GM18907 (cell line): ENCODE measurements at regions not wholly inside any gene's neighbourhood (a gene's known extent, or its start where the extent isn't known, plus 50 kb on each side); places are given as distances from the start of the nearest gene placed in this dataset.
"Not testable (repeated sequence)": the region's sequence is repeated elsewhere in the genome, so short reads cannot be mapped to it uniquely, and the experiment has no call there.

Source experiments
- ATAC-seq: cut with Tn5 transposase; IDR thresholded peaks from one replicate; pipeline ENCODE4 v1.9.1; 2021; ENCODE audit warnings: mild to moderate bottlenecking, moderate library complexity; ENCODE audit not compliant: unreplicated experiment

DNA sequence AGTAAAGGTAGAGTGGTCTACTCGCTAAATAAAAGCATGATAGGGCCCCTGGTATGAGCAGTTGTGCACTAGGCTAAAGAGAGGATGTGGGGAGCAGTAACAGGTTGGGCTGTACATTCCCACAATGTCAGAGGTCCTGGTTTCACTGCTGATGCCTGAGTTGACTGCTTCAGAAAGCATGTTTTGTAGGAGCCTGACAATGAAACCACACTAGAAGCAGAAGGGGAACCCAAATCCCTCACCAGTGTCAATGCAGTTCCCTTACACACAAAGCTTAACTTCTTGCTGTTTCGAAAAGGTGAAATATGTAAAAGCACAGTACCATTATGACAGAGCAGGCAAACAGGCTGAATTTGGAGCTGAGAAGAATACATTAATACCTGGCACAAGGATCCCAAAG is 291.7 kb upstream of the KYNU start:
- peak; percentile 91 for ATAC-seq

DNA sequence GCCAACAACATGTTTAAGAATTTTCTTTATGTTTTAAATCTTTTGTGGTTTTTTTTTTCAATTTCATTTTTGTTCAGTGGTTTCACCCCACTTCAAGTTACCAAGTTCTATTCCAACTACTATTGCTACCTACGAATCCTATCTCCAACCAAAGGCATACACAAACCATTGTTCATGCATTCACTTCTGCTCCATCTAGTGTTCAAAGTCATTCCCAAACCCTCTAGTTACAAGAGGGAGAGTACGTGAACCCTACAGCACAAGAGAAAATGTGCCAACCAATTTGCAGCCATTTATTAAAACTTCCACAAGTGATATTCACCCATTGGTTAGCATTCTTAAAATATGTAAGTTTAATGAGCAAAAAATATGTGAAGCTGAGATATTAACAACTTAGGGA is 295.1 kb upstream of the KYNU start:
- ATAC-seq: no peak

DNA sequence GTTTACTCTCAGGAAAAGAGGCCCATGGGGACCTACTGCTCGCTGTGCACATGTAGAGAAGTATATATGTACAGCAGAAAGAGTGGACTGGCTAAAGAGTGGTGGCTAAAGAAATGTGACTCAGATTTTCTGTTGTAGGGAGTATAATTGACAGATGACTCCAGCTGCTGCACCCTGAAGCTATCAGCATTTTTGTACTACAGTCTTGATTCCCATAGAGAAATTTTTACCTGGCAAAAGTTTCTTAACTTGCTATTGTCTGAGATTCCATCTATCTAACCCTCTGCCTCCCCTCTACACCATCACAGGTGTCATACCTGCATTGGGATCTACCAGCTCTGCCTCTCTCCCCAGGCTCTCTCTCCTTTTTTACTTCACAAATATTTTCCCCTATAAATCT is 296.0 kb upstream of the KYNU start:
- no peak for ATAC-seq

DNA sequence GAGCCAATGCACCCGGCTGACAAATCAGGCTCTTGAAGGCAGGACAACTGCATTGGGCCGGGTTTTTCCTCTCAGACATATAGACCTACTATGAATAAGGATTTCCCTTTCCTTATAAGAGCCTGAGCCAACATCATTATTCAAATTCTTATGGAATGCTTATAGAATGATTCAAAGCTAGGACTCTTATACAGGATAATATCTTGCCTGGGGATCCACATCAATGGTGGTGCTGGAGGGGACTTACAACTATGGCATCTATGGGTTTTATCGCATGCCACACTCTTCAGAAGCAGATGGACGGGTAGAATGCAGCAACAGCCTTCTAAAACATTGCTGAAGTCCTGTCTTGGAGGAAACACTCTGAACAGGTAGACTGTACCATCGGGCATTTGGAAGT is 296.8 kb upstream of the KYNU start:
- ATAC-seq: no peak

DNA sequence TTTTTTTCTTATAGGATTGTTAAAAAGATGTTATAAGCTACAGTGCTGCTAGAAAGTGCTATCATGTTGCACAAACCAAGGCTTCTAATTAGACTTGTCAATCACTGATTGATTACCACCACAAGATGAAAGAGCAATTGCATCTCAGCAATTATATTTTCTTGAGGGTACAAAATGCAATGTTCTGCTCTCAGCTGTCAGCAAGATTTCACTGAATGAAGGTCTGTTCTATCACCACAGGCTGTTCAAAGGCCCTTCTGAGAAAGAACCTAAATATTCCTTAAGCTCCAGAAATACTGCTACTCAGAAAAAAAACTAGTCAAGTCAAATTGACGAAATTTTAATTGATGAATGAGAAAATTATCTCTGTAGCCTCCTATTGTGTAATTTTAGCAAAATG is 301.9 kb upstream of the KYNU start:
- no peak for ATAC-seq

DNA sequence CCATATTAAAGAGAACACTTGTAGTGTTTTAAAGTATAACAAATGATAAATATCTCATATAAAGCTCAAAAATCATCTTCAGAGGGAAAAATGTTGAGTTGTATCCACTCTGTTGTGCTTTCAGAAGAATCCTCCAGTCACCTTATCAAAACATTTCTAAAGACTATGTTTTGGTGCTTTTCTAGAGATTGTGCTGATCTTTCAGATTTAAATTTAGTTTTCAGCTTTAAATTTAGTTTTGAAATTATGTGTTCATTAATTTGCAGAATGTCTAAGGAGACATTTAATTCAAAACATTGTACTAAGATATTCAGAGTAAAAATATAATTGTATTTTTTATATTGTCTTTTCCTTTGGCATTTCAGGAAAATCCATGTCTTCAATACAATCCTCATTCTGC is 303.1 kb upstream of the KYNU start:
- ATAC-seq: no peak

DNA sequence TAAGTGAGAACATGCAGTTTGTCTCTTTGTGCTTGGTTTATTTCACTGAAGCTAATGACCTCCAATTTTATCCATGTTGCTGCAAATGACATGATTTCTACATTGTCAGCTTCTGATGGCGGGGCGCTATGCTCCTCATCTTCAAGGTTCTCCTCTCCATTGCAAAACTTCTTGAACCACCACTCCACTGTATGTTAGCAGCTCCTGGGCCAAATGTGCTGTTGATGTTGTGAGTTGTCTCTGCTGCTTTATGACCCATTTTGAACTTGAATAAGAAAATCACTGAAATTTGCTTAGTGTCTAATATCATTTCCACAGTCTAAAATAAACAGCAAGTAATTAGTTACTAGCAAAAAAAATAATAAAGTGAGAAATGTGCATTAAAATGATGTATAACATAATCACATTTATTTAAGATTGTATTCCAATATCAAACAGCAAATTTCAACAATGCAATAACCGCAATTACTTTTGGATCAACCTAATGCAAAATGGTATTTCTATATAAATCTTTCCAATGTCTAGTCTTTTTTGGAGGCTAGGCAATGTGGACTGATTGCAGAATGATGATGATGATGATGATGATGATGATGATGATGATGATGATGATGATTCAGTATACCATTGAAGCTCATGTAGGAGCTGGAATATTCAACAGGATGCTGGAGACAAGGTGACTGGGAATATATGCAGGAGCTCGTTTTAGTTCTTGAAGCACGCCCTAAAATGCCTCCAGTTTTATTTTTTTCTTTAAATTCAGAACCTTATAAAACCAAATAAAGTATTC is 304.9 kb upstream of the KYNU start:
- ATAC-seq: no peak

DNA sequence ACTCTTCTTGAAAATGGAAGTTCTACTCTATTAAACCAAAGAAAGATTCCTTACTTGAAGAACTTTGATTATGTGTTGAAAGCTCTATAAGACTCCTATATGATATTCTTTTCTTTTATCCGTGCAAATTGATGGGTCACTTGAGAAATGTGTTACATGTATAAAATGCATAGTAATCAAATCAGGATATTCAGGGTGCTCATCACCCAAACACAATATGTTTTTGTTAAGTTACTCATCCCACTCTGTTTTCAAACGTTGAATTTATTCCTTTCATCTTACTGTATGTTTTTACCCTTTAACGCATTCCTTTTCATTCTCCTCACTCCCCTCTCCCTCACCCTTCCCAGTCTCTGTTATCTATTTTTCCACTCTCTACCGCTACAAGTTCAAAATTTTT is 305.5 kb upstream of the KYNU start:
- ATAC-seq: no peak

DNA sequence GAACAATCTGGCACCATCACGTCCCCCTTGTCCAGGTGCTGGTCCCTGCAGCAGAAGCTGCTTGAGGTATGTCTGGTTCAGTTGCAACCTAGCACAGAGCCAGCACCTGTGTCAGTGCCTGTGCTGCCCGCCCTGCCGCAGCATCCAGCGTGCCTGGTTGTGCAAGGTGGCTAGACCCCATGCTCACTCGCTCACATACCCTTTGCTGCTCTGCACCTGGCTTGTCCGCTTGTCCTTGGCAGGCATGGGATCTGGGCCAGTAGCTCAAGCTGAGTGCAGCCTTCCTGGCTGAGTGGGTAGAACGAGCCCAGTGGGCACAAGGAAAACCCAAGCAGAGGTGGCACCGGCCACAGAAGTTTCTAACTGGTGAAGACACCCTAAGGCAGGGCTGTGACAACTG is 314.6 kb upstream of the KYNU start:
- no peak for ATAC-seq

DNA sequence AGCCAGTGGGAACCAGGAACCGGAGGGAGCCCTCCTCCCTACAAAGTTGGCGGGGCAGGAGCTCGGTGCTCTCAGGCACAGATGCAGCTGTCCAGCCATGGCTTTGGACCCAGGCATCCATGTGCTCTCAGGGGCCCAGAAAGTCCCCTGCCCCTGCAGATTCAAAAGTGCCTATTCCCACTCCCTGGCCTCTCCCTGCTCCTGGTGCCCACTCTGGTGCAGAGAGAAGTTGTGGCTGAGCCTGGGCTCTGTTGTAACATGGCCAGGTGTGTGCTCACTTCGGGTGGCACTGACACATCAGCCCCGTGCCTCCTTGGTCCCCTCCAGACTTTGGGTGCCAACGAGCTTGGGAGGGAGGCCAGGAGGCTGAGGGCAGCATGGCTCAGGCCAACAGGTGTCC is 315.8 kb upstream of the KYNU start:
- ATAC-seq: no peak

DNA sequence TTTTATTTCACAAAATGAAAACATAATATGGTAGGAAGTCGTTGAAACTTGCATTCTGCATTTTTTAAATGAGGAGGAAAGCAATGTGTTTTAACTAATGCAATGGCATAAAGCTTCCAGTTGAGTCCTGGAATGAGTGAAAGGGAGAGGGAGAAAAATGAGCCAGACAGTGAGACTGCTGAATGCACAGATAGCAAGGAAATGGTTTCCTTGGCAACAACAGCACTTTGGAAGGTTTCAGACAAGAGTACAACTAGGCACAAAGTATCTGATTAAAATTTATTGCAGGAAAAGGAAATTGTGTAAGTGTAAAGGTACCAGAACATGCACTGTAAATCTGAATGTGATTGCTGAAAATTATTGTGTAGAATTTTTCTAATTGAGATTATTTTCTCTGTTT is 320.1 kb upstream of the KYNU start:
- no peak for ATAC-seq

DNA sequence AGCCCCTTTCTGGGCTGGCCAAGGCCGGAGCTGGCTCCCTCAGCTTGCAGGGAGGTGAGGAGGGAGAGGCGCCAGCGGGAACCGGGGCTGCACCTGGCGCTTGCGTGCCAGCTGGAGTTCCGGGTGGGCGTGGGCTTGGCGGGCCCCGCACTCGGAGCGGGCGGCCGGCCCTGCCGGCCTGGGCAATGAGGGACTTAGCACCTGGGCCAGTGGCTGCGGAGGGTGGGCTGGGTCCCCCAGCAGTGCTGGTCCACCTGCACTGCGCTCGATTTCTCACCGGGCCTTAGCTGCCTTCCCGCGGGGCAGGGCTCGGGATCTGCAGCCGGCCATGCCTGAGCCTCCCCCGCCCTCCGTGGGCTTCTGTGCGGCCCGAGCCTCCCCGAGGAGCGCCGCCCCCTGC is 331.5 kb upstream of the KYNU start:
- not testable (repeated sequence) for ATAC-seq

DNA sequence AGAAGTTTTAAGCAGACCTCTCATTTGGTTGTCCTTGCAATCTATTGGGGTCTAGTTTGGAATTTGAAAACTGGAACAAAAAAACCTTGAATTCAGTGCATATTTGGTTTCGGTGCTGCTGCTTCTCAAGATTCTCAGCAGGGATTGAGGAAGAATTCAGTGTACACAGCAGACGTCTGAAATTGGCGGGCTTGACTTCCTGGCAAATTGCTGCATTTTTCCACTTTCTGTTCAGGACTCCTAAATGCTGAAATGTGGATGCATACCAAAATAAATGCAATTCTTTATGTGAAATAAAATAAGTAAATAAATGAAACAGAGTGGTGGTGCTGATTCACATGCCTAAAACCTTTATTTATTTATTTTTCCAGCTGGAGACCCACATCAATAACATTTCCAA is 332.4 kb upstream of the KYNU start:
- ATAC-seq: no peak

DNA sequence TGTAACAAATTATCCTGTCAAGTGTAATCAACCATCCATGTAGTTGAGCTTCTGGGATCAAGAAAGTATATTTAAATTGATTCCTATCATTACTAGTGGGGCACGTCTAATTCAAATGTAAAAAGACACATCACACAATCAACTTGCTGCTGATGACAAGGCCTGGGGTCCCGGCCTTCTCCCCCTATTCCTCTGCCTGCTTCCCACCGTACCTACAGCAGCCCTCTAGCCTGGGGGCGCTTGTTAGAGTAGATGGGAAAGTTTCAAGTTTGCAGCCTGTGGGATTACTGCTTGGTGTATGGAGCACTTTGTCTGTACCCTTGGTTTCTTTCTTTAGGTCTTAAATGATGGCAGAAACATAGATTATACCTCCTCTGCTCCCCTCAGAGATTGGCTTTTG is 333.3 kb upstream of the KYNU start:
- ATAC-seq: no peak

DNA sequence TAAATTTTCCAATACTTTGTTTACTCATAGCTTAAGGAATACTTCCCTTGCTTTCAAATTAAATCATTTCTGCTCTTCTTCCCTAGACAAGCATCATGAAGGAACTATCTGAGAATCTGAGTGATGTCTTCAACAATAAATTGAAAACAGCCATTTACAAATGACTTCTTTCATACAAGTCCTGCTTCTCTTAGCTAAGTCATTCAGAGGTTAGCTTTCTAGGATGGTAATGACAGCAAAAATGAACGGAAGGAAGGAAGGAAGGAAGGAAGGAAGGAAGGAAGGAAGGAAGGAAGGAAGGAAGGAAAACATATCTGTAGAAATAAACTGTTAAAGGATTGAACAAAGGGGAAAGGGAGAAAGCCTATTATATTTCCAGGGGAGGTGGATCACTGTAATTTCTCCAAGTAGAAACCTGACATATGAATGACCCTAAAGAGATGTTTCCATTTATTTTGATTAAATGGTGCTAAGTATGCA is 335.0 kb upstream of the KYNU start:
- no peak for ATAC-seq

DNA sequence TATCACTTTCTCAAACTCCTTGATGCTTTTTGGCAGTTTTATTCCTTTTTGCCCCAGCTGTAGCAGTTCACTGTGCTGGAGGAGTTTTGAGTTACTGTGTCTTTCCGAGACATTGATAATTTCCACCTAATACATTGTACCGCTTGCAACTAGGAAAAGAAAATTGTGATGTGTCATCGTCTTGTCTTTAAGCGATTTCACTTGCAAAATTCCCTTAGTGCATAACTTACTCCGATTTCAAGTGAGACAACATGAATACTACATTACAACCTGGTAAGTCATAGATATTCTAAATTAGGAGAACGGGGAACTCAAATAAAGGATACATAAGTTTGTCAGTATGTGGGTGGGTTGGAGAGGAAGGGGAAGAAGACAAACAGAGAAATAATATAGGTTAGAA is 340.5 kb upstream of the KYNU start:
- ATAC-seq: no peak

DNA sequence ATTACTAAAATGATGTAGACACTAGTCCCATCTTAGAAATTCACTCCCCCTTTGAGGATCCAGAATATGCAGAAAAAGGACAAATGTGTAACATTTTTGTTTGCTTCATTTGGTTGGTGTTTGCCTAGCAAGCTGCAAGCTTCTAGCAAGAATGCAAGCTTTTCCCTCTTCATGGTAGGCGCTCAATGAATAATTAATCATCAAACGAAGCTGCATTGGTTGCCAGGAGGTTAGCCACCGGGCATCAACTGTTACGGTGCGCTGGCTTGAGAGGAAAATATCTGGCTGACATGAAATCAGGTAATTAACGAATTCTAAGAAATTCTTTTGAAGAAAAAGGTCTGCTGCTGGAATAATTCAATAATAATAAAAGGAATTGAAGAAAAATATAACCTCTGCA is 341.0 kb upstream of the KYNU start:
- ATAC-seq: no peak

DNA sequence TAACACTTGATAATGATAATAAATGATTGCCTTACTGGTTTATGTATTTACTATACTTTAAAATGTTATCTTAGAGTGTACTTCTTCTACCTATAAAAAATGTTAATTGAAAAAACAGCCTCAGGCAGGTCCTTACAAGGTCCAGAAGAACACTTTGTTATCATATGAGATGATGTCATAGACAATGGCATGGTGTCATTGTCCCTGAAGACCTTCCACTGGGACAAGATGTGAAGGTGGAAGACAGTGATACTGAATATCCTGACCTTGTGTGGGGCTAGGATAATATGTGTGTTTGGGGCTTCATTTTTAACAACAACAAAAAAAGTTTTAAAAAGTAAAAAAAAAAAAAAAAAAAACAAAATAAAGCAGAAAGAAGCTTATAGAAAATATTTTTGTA is 342.2 kb upstream of the KYNU start:
- no peak for ATAC-seq

DNA sequence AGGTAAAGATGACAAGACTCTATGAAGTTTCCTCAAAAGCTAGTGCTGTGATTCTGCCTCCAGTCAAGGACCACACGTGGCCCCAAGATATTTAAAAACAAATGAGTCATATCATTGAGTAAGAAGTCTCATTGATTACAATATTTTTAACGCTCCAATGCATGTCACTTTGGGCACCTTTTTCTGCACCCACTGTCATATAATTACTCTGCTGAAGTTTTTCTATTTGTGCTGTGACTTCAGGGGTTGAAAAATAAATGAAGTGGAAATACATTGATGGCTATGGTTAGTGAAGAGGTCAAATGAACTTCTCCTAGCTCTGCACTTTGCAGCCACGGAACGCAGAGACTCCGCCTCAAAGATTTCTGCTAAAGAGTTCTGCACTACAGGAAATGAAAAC is 344.3 kb upstream of the KYNU start:
- no peak for ATAC-seq

DNA sequence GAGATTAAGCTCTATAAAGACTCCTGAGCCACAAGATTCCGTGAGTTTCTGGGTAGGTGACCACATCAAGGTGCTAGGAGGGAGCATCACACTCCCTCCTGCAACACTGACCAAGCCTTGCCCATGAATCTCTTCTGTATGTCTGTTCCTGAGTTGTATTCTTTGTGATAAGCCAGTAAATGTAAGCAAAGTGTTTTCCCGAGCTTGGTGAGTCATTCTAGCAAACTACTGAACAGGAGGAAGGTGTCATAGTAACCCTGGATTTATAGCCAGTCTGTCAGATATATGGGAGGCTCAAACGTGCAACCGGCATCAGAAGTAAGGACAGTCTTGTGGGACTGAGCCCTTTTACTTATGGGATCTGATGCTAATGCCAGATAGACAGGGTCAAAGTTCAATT is 346.1 kb upstream of the KYNU start:
- no peak for ATAC-seq

DNA sequence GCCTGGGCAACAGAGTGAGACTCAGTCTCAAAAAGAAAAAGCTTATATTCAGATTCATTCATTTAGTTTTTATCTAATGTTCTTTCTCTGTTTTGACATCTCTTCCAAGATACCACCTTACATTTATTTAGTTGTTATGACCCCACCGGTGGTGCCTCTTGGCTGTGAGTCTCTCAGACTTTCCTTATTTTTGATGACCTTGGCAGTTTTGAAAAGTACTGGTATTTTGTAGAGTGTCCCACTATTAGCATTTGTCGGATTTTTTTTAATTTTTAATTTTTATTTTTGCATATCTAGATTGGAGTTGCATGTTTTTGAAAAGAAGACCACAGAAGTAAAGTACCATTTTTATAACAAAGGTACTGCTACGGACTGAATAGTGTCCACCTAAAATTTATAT is 351.7 kb upstream of the KYNU start:
- ATAC-seq: no peak

DNA sequence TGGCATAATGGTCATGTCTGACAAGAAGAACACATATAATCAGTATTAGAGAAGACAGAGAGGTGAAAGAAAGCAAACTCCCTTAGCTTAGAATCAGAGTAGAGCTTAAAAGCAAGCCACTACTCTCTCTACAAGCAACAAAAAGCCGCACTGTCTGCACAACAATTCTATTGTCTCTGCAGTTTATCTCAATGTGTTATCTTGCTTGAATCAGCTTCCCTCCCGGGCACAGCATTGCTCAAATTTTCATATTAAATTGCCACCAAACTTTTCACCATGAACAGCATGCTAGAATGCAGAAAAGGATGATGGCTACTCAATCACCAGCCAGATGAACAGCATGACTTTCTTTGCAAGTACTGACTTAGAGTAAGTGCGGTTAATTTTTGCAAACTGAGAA is 356.0 kb upstream of the KYNU start:
- no peak for ATAC-seq

DNA sequence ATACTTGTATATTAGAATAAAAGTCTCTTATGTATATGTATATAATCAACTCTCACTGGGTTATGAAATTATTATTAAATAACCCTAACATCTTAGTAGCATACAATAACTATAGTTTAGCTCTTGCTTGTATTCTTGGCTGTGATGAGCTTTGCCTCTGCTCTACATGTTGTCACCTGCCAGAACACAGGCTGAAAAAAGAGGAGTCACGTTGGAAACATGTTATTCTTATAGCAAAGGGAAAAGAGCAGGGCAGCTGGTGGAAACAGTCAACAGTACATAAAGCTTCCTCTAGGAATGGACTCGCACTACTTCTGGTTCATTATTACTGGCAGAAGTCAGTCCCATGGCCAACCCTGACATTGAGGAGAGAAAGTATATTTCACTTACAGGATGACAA is 362.0 kb upstream of the KYNU start:
- ATAC-seq: no peak
